SKM-1 treated with dmso at 0.1 percent for 144 hours (cell line): ENCODE measurements at regions not wholly inside any gene's neighbourhood (a gene's known extent, or its start where the extent isn't known, plus 50 kb on each side); places are given as distances from the start of the nearest gene placed in this dataset.
A peak's percentile ranks its signal among the peaks of the same experiment; 100 is the strongest.

Experiments used
- DNase-seq: peaks from one replicate; lab custom pipeline; 2025; ENCODE audit not compliant: unreplicated experiment; lab: John Stamatoyannopoulos, UW

DNA sequence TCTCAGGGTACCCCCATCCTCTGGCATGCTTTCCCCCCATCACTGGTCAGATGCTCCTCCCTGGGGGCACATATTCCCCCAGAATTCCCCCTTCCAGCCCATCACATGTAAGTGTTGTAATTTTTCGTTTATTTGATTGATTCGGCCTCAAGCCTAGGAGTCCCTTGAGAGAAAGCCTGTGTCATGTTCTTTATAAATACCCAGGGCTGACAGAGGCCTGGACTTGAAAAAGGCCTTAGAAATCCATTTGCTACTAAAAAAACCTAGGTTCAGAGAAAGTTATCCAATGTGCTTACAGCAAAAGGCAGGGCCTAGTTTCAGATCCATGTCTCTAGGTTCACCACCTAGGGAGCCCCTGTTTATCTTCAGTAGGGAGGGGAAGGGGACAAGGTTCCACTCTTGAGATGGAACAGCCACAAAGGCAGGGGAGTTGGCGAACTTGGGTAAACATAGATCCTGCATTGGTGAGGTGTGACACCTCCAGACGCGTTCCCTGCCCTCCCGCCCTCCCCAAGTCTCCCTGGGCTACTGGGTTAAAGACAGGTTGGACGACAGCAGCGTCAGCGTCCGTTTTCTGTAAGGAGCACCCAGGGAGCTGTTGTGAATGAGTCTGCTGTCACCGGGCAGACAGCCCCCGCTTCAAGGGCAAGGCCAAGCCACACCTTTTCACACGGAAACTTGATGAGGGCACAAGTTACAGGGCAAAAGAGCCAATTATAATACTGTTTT is 147.8 kb downstream of the EN1 start:
- no peak for DNase-seq

DNA sequence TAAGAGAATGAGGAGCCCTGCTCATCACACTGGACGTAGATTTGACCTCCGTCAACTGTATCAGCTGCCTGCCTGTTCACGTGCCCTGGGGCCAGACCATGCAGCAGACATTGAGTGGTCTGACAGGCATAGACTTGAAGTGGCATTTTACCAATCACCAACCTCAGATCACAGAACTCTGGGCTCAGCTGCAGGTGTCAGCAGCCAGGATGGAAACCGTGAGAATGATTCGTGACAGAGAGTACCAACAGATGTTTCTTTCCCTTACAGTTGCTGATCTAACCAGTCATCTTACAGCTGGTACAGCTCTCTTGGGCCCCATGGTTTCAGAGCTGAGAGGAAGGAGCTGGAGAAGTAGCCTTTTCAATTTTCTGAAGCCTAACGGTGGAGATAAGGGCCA is 148.9 kb downstream of the EN1 start:
- no peak for DNase-seq

DNA sequence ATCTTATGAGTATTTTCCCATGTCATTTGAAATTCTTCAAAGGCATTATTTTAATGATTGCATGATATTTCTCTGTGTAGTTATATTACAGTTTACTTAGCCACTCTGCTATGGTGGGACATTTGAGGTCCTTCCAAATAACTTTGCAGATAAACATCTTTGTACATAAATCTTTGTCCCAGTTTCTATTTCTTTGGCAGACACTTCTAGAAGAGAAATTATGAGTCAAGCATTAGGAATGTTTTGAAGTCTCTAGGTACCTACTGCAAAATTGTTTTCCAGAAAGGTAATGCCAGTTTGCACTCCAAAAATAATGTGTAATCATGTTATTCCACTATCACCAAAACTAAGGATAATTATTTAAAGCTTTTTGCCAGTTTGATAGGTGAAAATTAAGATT is 149.7 kb downstream of the EN1 start:
- no peak for DNase-seq

DNA sequence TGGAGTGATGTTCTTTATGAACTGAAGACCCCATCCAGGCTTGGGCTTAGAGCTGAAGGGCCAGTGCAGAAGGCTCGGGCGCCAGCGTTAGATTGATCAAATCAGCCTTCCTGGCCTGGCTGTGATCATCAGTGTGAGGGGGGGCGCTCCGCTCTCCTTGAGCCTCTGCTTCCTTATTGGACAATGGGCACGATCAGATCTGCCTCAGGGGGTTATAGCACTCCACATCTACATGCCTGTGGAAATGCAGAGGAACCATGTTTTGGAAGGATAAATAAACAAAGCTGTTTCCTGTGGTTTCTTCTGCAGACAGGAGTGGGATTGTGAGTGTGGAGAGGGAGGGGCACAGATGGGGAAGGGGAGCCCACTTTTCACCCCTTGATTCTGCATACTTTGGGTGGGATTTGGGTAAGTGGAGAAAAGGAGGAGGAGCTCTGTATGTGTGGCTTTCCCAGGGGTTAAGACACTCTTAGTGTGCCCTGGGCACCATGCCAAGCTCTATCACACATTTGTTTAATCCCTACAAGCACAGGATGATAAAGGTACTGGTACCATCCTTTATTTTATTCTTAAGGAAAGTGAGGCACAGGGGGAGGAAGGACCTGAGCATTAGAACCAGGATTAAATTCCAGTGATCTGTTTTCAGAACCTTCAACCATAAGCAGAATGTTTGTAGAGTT is 150.5 kb downstream of the EN1 start:
- DNase-seq: no peak

DNA sequence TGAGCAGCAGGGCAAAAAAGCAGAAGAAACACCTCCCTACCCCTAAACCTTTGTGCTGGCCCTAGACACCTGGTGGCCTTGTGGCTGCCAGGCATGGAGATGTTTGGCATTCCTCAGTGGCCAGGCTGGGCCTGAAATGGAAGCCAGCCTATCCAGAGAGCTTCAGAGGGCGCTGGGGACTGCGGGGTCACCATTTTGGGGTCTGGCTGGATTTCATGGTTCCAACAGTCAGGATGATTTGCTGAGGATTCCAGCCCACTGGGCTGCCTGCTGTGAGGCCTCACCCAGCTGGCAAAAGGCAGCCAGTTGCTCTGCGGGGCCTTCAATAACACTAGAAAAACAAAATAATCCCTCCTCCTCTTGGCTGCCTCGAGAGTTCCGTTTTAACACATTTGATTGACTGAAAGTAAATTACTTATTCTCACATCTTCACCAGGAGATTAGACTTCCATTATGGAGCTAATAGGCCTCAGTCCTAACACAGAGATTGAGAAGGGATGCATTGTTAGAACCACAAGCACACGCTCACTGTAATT is 154.1 kb downstream of the EN1 start:
- no peak for DNase-seq

DNA sequence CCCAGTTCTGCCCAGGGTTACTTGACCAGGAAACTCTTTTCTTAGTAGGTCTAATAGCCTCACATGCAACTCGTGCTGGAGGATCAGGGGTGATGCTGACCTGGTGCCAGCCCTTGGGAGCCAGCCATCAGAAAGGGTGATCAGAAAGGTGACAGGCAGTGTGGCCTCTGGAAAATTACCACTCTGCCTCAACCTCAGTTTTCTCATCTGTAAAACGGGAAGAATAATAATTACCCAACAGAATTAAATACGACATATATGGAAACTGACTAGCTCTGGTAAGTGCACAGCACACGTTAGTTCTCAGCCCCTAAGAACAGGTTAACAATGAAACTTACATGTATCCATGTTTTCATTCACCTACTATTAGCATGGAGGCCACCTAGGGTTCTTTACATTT is 157.6 kb downstream of the EN1 start:
- no peak for DNase-seq

DNA sequence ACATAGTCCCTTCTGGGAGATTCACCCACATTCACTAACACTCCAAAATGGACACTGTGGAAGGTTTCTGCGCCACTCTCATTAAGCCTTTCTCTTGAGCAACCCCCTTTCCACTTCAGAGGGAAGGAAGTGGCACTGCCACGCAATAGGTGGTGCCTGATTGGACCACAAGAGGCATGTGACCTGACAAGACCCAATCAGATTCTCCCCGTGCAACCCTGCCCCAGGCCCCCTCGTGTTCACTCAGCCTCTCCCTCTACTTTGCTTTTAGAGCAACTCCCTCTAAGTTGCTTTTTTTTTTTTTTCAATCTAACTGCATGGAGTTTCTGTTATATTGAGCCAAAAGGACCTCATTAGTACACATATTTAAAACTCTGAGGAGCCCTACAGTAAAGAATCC is 158.0 kb downstream of the EN1 start:
- DNase-seq: no peak

DNA sequence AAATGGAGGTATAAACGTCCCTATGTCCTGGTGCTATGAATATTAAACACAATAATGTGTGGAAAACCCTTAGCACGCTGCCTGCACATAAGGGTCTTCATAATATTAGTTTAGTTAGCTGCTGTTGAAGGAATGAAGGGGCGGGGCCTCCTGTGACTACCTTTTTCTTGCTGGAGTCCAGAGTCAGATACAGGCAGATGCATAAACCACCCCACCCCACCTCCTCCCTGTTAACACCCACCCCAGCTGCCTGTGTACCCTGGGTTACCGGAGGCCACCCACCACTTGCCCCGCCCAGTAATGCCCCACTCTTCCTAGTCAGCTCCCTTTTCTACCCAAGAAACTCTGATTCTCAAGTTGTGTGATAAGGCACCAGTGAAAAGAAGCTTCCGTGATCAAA is 158.4 kb downstream of the EN1 start:
- no peak for DNase-seq

DNA sequence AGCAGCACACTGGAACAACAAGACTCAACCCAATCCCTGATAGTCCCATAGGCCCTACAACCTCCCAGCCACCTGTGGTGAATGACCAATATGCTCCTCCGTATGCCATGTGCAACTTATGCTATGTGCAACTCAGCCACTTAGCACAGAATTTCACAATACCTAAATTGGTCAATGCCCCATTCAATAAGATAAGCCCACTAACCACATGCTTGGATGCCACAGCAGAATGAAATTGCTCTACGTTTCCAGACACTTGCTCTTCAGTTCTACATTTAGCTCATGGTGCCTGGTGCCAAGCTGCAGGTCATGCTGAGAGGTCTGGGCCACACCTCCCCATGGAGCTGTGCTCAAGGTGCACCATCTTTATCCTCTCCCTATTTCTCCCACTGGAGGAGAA is 159.8 kb downstream of the EN1 start:
- DNase-seq: peak; percentile 40

DNA sequence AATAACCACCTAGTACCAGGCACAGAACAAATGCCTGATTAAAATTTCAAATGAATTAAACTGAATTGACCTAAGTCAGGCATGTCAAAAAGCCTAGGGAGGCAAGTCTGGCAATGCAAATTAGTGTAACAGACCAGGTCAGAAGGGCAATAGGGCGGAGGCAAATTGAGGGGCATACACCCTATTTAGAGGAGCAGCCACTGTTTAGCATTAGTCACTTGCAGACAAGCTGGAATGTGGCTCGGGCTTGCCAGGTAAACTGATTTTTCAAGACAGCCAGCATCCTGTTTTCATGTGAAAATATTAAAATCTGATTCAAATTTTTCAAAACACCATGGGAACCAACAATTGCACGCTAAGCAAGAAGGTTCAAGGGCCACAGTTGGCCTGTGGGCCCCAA is 160.3 kb downstream of the EN1 start:
- DNase-seq: no peak

DNA sequence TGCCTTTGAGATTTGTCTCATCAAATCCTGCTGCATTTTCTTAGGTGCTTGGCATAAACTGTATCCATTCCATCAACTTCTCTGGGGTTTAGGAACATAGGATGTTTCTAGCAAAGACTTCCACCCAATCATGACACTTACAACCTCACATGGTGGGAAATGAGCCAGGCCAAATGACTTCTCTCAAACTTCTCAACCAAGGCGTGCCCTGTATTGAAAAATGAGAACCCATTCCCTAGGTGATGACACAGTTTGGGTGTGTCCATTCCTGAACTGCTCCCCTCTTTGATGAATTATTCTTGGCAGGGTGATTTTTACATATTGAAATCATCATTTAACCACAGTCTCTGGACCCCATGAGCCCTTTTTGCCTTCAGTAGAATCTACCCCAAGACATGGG is 161.1 kb downstream of the EN1 start:
- no peak for DNase-seq

DNA sequence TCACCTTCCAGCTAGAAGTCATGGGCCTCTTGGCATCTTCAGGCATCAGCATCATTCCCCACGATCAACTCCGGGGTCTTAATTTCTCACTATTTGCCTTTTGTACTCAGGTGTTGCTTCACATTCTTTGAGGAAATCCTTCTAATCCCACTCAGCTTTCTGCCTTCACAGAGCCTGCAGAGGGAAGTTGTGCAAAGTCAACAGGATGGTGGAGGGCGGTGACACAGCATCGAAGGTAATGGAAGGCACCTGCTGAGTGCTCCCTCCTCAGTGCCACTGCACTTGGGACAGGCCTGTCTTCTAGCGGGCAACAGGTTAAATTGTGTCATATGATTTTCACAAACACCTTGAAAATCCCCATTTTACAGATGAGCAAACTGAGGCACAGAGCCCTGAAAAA is 164.0 kb downstream of the EN1 start:
- DNase-seq: no peak

DNA sequence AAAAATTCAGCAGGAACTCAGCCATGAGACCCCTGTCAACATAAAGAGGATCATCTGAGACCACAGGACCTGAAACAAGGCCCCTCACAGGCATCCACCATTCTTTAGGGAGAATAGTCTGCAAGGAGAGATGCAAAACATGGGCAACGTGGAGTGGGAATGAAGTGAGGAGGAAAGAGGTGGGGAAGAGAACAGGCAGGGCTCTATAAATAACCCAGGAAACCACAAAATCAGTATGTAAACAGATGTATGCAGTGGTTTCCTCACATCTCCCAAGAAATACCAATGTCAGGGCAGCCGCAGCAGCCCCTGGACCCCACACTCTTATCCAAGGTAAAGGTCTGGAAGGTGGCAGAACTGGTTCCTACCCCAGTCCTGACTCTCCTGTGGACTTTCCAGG is 168.5 kb downstream of the EN1 start:
- DNase-seq: no peak

DNA sequence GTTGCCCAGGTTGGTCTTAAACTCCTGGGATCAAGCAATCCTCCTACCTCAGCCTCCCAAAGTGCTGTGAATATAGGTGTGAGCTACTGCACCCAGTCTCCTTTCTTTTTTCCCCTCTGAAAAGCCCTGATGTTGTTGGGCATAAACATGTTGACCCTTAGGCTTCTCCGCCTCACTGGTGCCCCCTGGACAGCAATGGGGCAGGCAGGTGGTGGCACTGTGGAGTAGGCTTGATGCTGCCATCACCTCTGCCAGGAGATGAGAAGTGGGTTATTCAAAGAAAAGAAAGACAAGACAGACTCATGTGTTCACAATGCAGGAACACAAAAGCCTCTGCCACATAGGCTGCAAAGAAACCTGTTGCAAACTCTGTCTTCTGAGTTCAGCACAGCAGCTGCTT is 169.9 kb downstream of the EN1 start:
- no peak for DNase-seq

DNA sequence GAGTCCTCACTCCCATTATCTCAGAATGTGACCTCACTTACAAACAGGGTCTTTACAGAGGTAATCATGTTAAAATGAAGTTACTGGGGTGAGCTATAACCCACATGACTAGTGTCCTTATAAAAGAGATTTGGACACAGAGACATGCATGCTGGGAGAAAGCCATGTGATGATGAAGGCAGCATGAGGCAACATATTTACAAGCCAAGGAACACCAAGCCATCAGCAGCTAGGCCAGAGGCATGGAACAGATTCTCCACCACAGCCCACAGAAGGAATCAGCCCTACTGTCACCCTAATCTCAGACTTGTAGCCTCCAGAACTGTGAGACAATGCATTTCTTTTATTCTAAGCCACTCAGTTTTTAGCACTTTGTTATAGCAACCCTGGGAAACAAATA is 171.9 kb downstream of the EN1 start:
- DNase-seq: no peak

DNA sequence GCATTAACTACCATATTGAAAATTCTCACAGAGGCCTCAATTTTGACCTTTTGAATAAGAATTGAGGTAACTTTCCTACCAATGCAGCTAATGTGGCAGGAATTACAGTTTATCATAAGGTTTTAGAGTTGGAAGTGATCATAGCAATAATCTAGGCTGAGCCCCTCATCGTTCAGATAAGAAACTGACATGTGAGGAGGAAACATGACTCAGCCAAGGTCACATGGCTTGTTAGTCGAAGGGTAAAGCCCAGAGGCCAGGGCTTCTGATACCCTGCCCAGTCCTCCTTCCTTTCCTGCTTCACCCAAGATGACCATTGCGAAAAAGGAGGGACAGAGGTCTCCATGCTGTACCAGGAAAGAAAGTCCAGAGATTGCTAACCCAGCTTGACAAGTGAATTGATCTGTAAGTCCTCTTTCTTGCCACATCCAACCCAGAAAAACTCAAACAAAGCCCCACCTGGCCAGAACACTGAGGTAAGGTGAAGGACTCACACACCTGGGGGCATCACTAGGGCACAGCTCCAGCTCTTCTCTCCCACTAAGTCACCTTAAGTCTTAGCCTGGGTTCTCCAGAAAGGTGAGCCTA is 174.8 kb downstream of the EN1 start:
- DNase-seq: no peak

DNA sequence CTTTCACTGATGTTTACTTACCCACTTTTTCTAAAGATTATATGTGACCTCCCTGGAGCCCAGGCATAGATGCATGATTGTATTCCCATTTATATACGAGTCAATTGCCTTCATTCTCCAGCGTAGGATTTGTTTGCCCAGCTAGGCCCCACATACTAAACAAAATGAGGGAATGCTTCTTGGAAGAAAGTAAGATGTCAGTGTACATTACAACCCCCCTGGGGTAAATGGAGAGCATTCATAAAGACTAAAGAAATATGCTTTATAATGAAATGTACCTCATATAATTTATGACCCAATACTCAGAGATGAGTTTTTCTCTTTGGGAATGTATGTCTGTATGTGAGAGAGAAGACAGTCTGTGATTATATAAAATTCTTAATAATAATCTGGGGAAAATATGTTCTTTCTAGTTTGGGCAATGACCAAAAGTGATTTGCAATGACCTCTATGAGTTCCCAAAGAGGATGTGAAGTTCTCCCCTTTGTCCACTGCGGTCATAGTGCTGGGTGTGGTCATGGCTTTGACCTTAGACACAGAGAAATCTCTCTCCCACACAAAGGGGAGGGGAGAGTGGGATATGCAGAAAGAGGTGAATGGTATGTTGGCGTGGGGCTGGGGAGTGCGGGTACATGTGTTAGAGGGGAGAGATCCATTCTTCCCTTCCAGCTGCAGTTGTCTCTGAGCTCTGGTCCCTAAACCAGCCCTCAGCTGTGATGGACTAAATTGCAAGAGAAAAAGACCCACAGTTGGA is 175.6 kb downstream of the EN1 start:
- no peak for DNase-seq

DNA sequence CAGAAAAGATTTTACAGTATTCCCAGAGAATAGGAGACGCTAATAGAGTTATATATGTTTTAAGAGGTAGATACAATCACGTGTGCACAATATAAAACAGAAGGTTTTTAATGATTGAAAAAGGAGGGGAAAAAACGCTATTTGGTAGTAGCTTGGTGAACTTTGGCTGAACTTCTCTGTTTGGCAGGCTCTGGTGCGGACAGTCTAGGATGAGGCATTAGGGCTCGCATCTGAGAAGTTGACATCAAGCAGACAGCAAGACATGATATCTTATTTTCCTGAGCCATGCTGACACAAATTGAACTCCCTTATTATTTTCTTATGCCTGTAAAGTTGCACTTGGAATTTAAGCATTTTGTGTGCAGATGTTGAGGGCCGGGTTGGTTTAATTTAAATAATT is 176.6 kb downstream of the EN1 start:
- no peak for DNase-seq

DNA sequence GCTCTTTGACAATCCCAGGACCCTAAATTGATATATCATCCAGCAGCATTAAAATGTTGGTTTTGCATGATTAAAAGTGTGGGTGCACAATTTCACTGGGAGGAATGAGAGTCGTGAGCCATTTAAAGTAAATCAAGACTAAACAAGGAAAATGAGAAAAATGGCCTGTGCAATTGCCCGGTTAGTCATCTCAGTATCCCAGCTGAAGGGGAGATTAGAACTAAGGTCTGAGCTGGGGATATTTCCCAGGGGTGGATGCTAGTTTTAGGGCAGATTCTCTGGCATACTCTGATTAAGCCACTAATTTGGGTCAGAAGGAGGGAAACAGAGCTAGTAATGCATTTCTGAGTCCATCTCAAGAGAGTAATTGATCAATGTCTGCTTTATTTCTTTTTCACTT is 177.2 kb downstream of the EN1 start:
- no peak for DNase-seq

DNA sequence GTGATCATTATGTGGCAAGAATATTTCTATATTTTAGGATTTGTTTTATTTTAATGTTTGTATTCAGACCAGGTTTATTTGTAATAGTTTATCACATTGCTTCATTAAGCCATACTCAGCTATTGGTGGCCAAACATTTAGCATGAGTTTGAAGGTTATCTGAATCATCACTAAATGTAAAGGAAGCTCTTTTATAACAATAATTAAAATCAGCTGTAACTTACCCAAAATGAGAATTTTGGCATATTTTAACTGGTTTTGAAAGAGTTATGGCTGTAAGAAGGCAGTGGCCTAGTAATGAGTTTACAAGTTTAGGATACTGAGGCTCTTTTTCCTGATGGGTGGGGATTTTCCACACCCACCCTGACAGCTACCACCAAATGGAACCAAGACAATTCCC is 177.8 kb downstream of the EN1 start:
- no peak for DNase-seq
